HepG2 (cell line): ENCODE measurements at regions not wholly inside any gene's neighbourhood (a gene's known extent, or its start where the extent isn't known, plus 50 kb on each side); places are given as distances from the start of the nearest gene placed in this dataset.

Source experiments
- ATAC-seq: fragments of 200-7000 bp; cut with Tn5 transposase; 3 replicates; pipeline ENCODE4 v1.9.1; 2020; ENCODE audit warnings: mild to moderate bottlenecking, moderate library complexity
- BruUV-seq: library from RNA; stranded (reverse); fragments of 400-500 nt; replicated peaks from 2 replicates; lab custom pipeline; 2021; lab: Mats Ljungman, UMichigan
- CTCF ChIA-PET: fragments of 300-600 bp; formaldehyde crosslinking; extraction: SDS; loops from one replicate; lab custom pipeline; 2021; ENCODE audit warnings: low total read pairs, inconsistent platforms, low intra/inter-chr PET ratio; lab: Yijun Ruan, JAX
- POLR2A ChIA-PET: fragments of 350-600 bp; sonication (Branson Sonifier 250); formaldehyde crosslinking; loops from one replicate; lab custom pipeline; 2020; ENCODE audit warnings: antibody characterized with exemption, inconsistent platforms; lab: Yijun Ruan, JAX
- DNase-seq: peaks from one replicate; pipeline ENCODE4 v3.0.0-alpha.2; 2015; ENCODE audit warnings: low spot score
- FAIRE-seq: peaks from 3 replicates; lab custom pipeline; 2011; peaks lifted over from hg19 to GRCh38; lab: Jason Lieb, UNC
- H2AFZ ChIP-seq: one replicate; pipeline ENCODE4 v1.6.1; 2011; ENCODE audit warnings: low read length, inconsistent platforms
- H3K27ac ChIP-seq: fragments of 300-600 bp; 3 replicates; pipeline ENCODE4 v1.8.0; 2011; ENCODE audit warnings: mixed run types, mild to moderate bottlenecking, mixed read lengths, low read length, inconsistent platforms; ENCODE audit not compliant: insufficient read depth; ENCODE audit errors: extremely low read length
- H3K27me3 ChIP-seq, 2 experiments: fragments of 200-600 bp in 1 of 2; 2 replicates in 1 of 2; 3 replicates in 1 of 2; pipeline versions ENCODE4 v1.6.0 to v1.8.0; 2011; ENCODE audit warnings: low read length in 2 of 2, mild to moderate bottlenecking in 2 of 2, moderate library complexity in 2 of 2, inconsistent platforms in 1 of 2; ENCODE audit not compliant: insufficient read depth in 2 of 2, control insufficient read depth in 1 of 2
- H3K36me3 ChIP-seq, 2 experiments: fragments of 200-600 bp in 1 of 2; replicated peaks in 1 of 2; 2 replicates in 1 of 2; 3 replicates in 1 of 2; pipeline versions ENCODE4 v1.5.1 to v1.8.0; 2011; ENCODE audit warnings: low read length in 2 of 2, inconsistent platforms in 1 of 2; ENCODE audit not compliant: insufficient read depth in 2 of 2, control insufficient read depth in 1 of 2
- H3K4me1 ChIP-seq: 2 replicates; pipeline ENCODE4 v1.5.1; 2012; ENCODE audit warnings: low read length, inconsistent platforms; ENCODE audit not compliant: insufficient read depth
- H3K4me2 ChIP-seq: 2 replicates; pipeline ENCODE4 v1.6.0; 2011; ENCODE audit warnings: low read depth, low read length, inconsistent platforms
- H3K4me3 ChIP-seq, 3 experiments: fragments of 200-600 bp in 1 of 3; sonication (generic), shearing (Covaris generic) in 1 of 3; replicated peaks in 1 of 3; 2 replicates each; pipeline ENCODE4 v1.5.1; 2011 to 2016; ENCODE audit warnings: low read length in 3 of 3, inconsistent platforms in 2 of 3, low read depth in 2 of 3, mild to moderate bottlenecking in 2 of 3, control low read depth in 1 of 3, mixed read lengths in 1 of 3; ENCODE audit not compliant: insufficient read depth in 1 of 3
- H3K79me2 ChIP-seq: one replicate; pipeline ENCODE4 v1.6.1; 2011; ENCODE audit warnings: low read length, inconsistent platforms; ENCODE audit not compliant: insufficient read depth
- H3K9ac ChIP-seq: 2 replicates; pipeline ENCODE4 v1.6.0; 2011; ENCODE audit warnings: mild to moderate bottlenecking, low read depth, low read length, inconsistent platforms; ENCODE audit not compliant: insufficient read depth
- H3K9me3 ChIP-seq: 2 replicates; pipeline ENCODE4 v1.5.1; 2012; ENCODE audit warnings: mild to moderate bottlenecking, low read length
- H4K20me1 ChIP-seq: 2 replicates; pipeline ENCODE4 v1.6.0; 2011; ENCODE audit warnings: inconsistent platforms, mild to moderate bottlenecking, low read length, moderate library complexity; ENCODE audit not compliant: insufficient read depth
- ELF4 ChIP-seq: sonication (generic); formaldehyde crosslinking; IDR thresholded peaks from 2 replicates; pipeline ENCODE4 v1.5.0; 2020; ENCODE audit warnings: missing genetic modification reagents, mild to moderate bottlenecking, moderate library complexity, borderline replicate concordance
- IRF2 ChIP-seq: IDR thresholded peaks from 2 replicates; pipeline ENCODE4 v1.6.1; 2018; ENCODE audit warnings: missing genetic modification reagents, missing compliant biosample characterization
- PHF20 ChIP-seq: sonication (generic); formaldehyde crosslinking; IDR thresholded peaks from 2 replicates; pipeline ENCODE4 v1.5.0; 2020; ENCODE audit warnings: mild to moderate bottlenecking, missing genetic modification reagents
- POLR2AphosphoS5 ChIP-seq: IDR thresholded peaks from 2 replicates; pipeline ENCODE4 v1.6.1; 2012; ENCODE audit warnings: low read depth, low read length
- TERF1 ChIP-seq: sonication (generic); formaldehyde crosslinking; IDR thresholded peaks from 2 replicates; pipeline ENCODE4 v1.8.0; 2022; ENCODE audit warnings: mild to moderate bottlenecking, missing genetic modification reagents, moderate library complexity
- ZNF710 ChIP-seq: sonication (generic); formaldehyde crosslinking; IDR thresholded peaks from 2 replicates; pipeline ENCODE4 v1.5.0; 2020; ENCODE audit warnings: mild to moderate bottlenecking, missing genetic modification reagents, borderline replicate concordance
- ZSCAN29 ChIP-seq: sonication (generic); formaldehyde crosslinking; conservative IDR thresholded peaks from 2 replicates; pipeline ENCODE4 v1.4.0; 2020; ENCODE audit warnings: mild to moderate bottlenecking, missing genetic modification reagents
- ZSCAN9 ChIP-seq: IDR thresholded peaks from 2 replicates; pipeline ENCODE4 v1.6.1; 2016; ENCODE audit warnings: borderline replicate concordance
- WGBS: methylation state at CpG from one replicate; pipeline ENCODE4 v1.1.6; 2017; ENCODE audit warnings: low lambda C conversion rate; 5-methylcytosine and 5-hydroxymethylcytosine counted together
- in situ Hi-C: cut with HindIII; loops from 2 replicates; pipeline ENCODE4 v1.10.0; 2017; ENCODE audit warnings: low pct_unique_long_range_greater_than_20kb; ENCODE audit not compliant: extremely low pct_ligation_motif_present
- intact Hi-C: fragments of 100-400 bp; cut with micrococcal nuclease; formaldehyde crosslinking; loops from one replicate; pipeline ENCODE4 v1.10.0; 2022; ENCODE audit not compliant: unreplicated experiment

GRCh38 chr3:153469162-153469561 lies 307.1 kb downstream of the RAP2B start:
- ATAC-seq (no peak), FAIRE-seq (no peak)
- no peaks in the 10 kb centered on the region for H3K36me3 ChIP-seq

More at GRCh38 chr3:153469162-153469561, 307.1 kb downstream of the RAP2B start:
- Histone ChIP-seq H4K20me1 (no peaks in the 10 kb centered on the region), H2AFZ (no peak overlapping the region), H3K27ac (no peak overlapping the region), H3K9ac (no peak overlapping the region), H3K27me3 (no peaks in the 10 kb centered on the region), H3K4me3 (no peak overlapping the region), H3K4me2 (no peak overlapping the region), H3K4me1 (no peaks in the 10 kb centered on the region), H3K9me3 (no peaks in the 10 kb centered on the region), H3K79me2 (no peaks in the 10 kb centered on the region)
- no peak for DNase-seq
- in situ Hi-C loops (no loop called here), intact Hi-C loops (no loop called here)
- BruUV-seq, result no TSS peak
- 47% methylated on average over 1 of the region's 1 CpG for WGBS
- TF ChIP-seq PHF20 (CRISPR knock-in tag) (no peak), ZSCAN29 (no peak), TERF1 (CRISPR knock-in tag) (no peak), ELF4 (CRISPR knock-in tag) (no peak), IRF2 (CRISPR knock-in tag) (no peak), ZNF710 (no peak), ZSCAN9 (CRISPR knock-in tag) (no peak), POLR2AphosphoS5 (no peak)
- POLR2A ChIA-PET, result no interaction called here
- CTCF ChIA-PET, result no interaction called here
